ENCODE measurements at regions not wholly inside any gene's neighbourhood (a gene's known extent, or its start where the extent isn't known, plus 50 kb on each side); places are given as distances from the start of the nearest gene placed in this dataset.
"Not testable (repeated sequence)": the region's sequence is repeated elsewhere in the genome, so short reads cannot be mapped to it uniquely, and the experiment has no call there.

GRCh38 chr2:132267105-132267497 lies 105.3 kb upstream of the ANKRD30BL start:
- no peak for TF ChIP-seq ZC3H10 (CRISPR knock-in tag; IDR thresholded peaks at IDR 0.05)
- no peak for TF ChIP-seq ZNF8 (CRISPR knock-in tag; IDR thresholded peaks at IDR 0.05)
- TF ChIP-seq RARB (CRISPR knock-in tag; IDR thresholded peaks at IDR 0.05) = no peak
- no peak for TF ChIP-seq POU6F1 (CRISPR knock-in tag; IDR thresholded peaks at IDR 0.05; ENCODE audit: borderline replicate concordance, low read depth)
- TF ChIP-seq ISL1 (CRISPR knock-in tag; IDR thresholded peaks at IDR 0.05) = no peak
- no peak for TF ChIP-seq SNAI2 (CRISPR knock-in tag; IDR thresholded peaks at IDR 0.05)
- TF ChIP-seq ARNTL (CRISPR knock-in tag; IDR thresholded peaks at IDR 0.05; ENCODE audit: borderline replicate concordance, low read depth) = no peak
- no peak for TF ChIP-seq CSDC2 (CRISPR knock-in tag; IDR thresholded peaks at IDR 0.05)
- TF ChIP-seq CREB5 (CRISPR knock-in tag; IDR thresholded peaks at IDR 0.05; ENCODE audit: low read depth) = no peak
- TF ChIP-seq PATZ1 (CRISPR knock-in tag; IDR thresholded peaks at IDR 0.05; ENCODE audit: borderline replicate concordance) = no peak
- no peak for TF ChIP-seq ZFP3 (CRISPR knock-in tag; IDR thresholded peaks at IDR 0.05)
- TF ChIP-seq TOX (CRISPR knock-in tag; IDR thresholded peaks at IDR 0.05; ENCODE audit: borderline replicate concordance) = no peak
- TF ChIP-seq ZFP30 (CRISPR knock-in tag; IDR thresholded peaks at IDR 0.05) = no peak
- ATAC-seq = no peak

- not testable (repeated sequence) for ATAC-seq
Observed at GRCh38 chr2:132267498-132268283, 105.9 kb upstream of the ANKRD30BL start.

GRCh38 chr2:132268284-132268976 lies 106.7 kb upstream of the ANKRD30BL start:
- ATAC-seq = not testable (repeated sequence)

- no peak for ATAC-seq
- no peak for TF ChIP-seq PATZ1 (CRISPR knock-in tag; IDR thresholded peaks at IDR 0.05; ENCODE audit: borderline replicate concordance)
- TF ChIP-seq ZNF8 (CRISPR knock-in tag; IDR thresholded peaks at IDR 0.05) = no peak
- TF ChIP-seq ZFP3 (CRISPR knock-in tag; IDR thresholded peaks at IDR 0.05) = no peak
- TF ChIP-seq SNAI2 (CRISPR knock-in tag; IDR thresholded peaks at IDR 0.05) = no peak
Observed at GRCh38 chr2:132268977-132269523, 107.3 kb upstream of the ANKRD30BL start.

- no peak for ATAC-seq
- TF ChIP-seq ZFP30 (CRISPR knock-in tag; IDR thresholded peaks at IDR 0.05) = no peak
- no peak for TF ChIP-seq ZC3H10 (CRISPR knock-in tag; IDR thresholded peaks at IDR 0.05)
- TF ChIP-seq TOX (CRISPR knock-in tag; IDR thresholded peaks at IDR 0.05; ENCODE audit: borderline replicate concordance) = no peak
- no peak for TF ChIP-seq CSDC2 (CRISPR knock-in tag; IDR thresholded peaks at IDR 0.05)
- TF ChIP-seq POU6F1 (CRISPR knock-in tag; IDR thresholded peaks at IDR 0.05; ENCODE audit: borderline replicate concordance, low read depth) = no peak
- TF ChIP-seq OSR1 (CRISPR knock-in tag; IDR thresholded peaks at IDR 0.05) = no peak
- TF ChIP-seq RARB (CRISPR knock-in tag; IDR thresholded peaks at IDR 0.05) = no peak
- no peak for TF ChIP-seq ZNF70 (CRISPR knock-in tag; IDR thresholded peaks at IDR 0.05)
- TF ChIP-seq PATZ1 (CRISPR knock-in tag; IDR thresholded peaks at IDR 0.05; ENCODE audit: borderline replicate concordance) = no peak
- TF ChIP-seq TSHZ2 (CRISPR knock-in tag; IDR thresholded peaks at IDR 0.05) = no peak
- no peak for TF ChIP-seq ZNF8 (CRISPR knock-in tag; IDR thresholded peaks at IDR 0.05)
Observed at GRCh38 chr2:132270255-132270654, 108.5 kb upstream of the ANKRD30BL start.
